GM12878 (cell line): ENCODE measurements at regions not wholly inside any gene's neighbourhood (a gene's known extent, or its start where the extent isn't known, plus 50 kb on each side); places are given as distances from the start of the nearest gene placed in this dataset.

Experiments
- ATAC-seq: fragments of 200-7000 bp; cut with Tn5 transposase; 3 replicates; pipeline ENCODE4 v1.9.1; 2020; ENCODE audit warnings: mild to moderate bottlenecking, moderate library complexity
- BruUV-seq: library from RNA; stranded (reverse); fragments of 400-500 nt; replicated peaks from 2 replicates; lab custom pipeline; 2021; lab: Mats Ljungman, UMichigan
- CTCF ChIA-PET: fragments of 300-600 bp; sonication (Branson Sonifier 250); formaldehyde crosslinking; extraction: SDS; loops from one replicate; lab custom pipeline; 2021; ENCODE audit warnings: inconsistent platforms; lab: Yijun Ruan, JAX
- POLR2A ChIA-PET: fragments of 350-600 bp; formaldehyde crosslinking; extraction: SDS; loops from one replicate; lab custom pipeline; 2021; ENCODE audit warnings: inconsistent platforms; lab: Charles Lee
- RAD21 ChIA-PET: fragments of 300-600 bp; sonication (Branson Sonifier 250); formaldehyde crosslinking; loops from one replicate; lab custom pipeline; 2023; ENCODE audit warnings: antibody characterized with exemption; ENCODE audit not compliant: unreplicated experiment; lab: Charles Lee
- SMC1A ChIA-PET: fragments of 300-600 bp; sonication (Branson Sonifier 250); formaldehyde crosslinking; loops from one replicate; lab custom pipeline; 2023; ENCODE audit not compliant: unreplicated experiment, uncharacterized antibody; lab: Charles Lee
- DNase-seq: peaks from one replicate; pipeline ENCODE4 v3.0.0-alpha.2; 2011; ENCODE audit warnings: low read depth, low spot score
- FAIRE-seq: peaks from 3 replicates; lab custom pipeline; 2011; peaks lifted over from hg19 to GRCh38; lab: Jason Lieb, UNC
- H2AFZ ChIP-seq: 2 replicates; pipeline ENCODE4 v1.6.0; 2011; ENCODE audit warnings: low read depth, low read length, control low read depth; ENCODE audit not compliant: control insufficient read depth
- H3K27ac ChIP-seq: 2 replicates; pipeline ENCODE4 v1.5.1; 2011; ENCODE audit warnings: control low read depth; ENCODE audit not compliant: control insufficient read depth, insufficient read depth
- H3K27me3 ChIP-seq, 2 experiments: replicated peaks in 1 of 2; 2 replicates each; pipeline versions ENCODE4 v1.6.0 to v1.6.1; 2011; ENCODE audit warnings: low read length in 1 of 2; ENCODE audit not compliant: control insufficient read depth in 2 of 2, insufficient read depth in 2 of 2
- H3K36me3 ChIP-seq, 2 experiments: 2 replicates each; pipeline ENCODE4 v1.5.1; 2011; ENCODE audit warnings: low read length in 1 of 2; ENCODE audit not compliant: control insufficient read depth in 2 of 2, insufficient read depth in 2 of 2
- H3K4me1 ChIP-seq: 2 replicates; pipeline ENCODE4 v1.6.1; 2011; ENCODE audit warnings: mild to moderate bottlenecking, low read length, moderate library complexity, mixed read lengths; ENCODE audit not compliant: control insufficient read depth, insufficient read depth
- H3K4me2 ChIP-seq: 2 replicates; pipeline ENCODE4 v1.6.0; 2011; ENCODE audit warnings: control low read depth; ENCODE audit not compliant: control insufficient read depth, insufficient read depth
- H3K4me3 ChIP-seq: fragments of 200-600 bp; sonication (generic); 2 replicates; pipeline ENCODE4 v1.5.1; 2016
- H3K79me2 ChIP-seq: 2 replicates; pipeline ENCODE4 v1.6.0; 2011; ENCODE audit warnings: low read length; ENCODE audit not compliant: control insufficient read depth, insufficient read depth
- H3K9ac ChIP-seq: 2 replicates; pipeline ENCODE4 v1.8.0; 2011; ENCODE audit warnings: low read length, control low read depth, mixed read lengths; ENCODE audit not compliant: control insufficient read depth, insufficient read depth
- H3K9me3 ChIP-seq: replicated peaks from 3 replicates; pipeline ENCODE4 v1.5.1; 2011; ENCODE audit warnings: mild to moderate bottlenecking, low read length; ENCODE audit not compliant: control insufficient read depth, insufficient read depth
- H4K20me1 ChIP-seq: 2 replicates; pipeline ENCODE4 v1.6.0; 2011; ENCODE audit not compliant: control insufficient read depth, insufficient read depth
- ATF7 ChIP-seq: fragments of 450-650 bp; IDR thresholded peaks from 2 replicates; pipeline ENCODE4 v1.6.1; 2016; ENCODE audit warnings: low read depth, mild to moderate bottlenecking
- BRCA1 ChIP-seq: IDR thresholded peaks from 2 replicates; pipeline ENCODE4 v1.6.1; 2011; ENCODE audit warnings: low read depth, low read length, improper control_type of control experiment
- CHD4 ChIP-seq: fragments of 200-600 bp; sonication (generic); IDR thresholded peaks from 2 replicates; pipeline ENCODE4 v1.6.1; 2016; ENCODE audit warnings: mild to moderate bottlenecking
- ESRRA ChIP-seq: IDR thresholded peaks from 2 replicates; pipeline ENCODE4 v1.6.1; 2012; ENCODE audit warnings: mild to moderate bottlenecking, low read length, improper control_type of control experiment
- JUND ChIP-seq: IDR thresholded peaks from 2 replicates; pipeline ENCODE4 v1.6.1; 2012; ENCODE audit warnings: low read depth, mild to moderate bottlenecking, low read length, improper control_type of control experiment, moderate library complexity
- LARP7 ChIP-seq: fragments of 450-650 bp; IDR thresholded peaks from 2 replicates; pipeline ENCODE4 v1.6.1; 2017; ENCODE audit warnings: mild to moderate bottlenecking
- MYB ChIP-seq: fragments of 150-350 bp; IDR thresholded peaks from 2 replicates; pipeline ENCODE4 v1.6.1; 2014; ENCODE audit warnings: mild to moderate bottlenecking, low read depth, low read length, borderline replicate concordance
- NFXL1 ChIP-seq: fragments of 450-650 bp; IDR thresholded peaks from 2 replicates; pipeline ENCODE4 v1.6.1; 2017; ENCODE audit warnings: antibody characterized with exemption, mild to moderate bottlenecking, borderline replicate concordance
- NR2C1 ChIP-seq: fragments of 450-650 bp; IDR thresholded peaks from 2 replicates; pipeline ENCODE4 v1.6.1; 2017; ENCODE audit warnings: antibody characterized with exemption, mild to moderate bottlenecking, moderate library complexity
- RAD51 ChIP-seq: fragments of 450-650 bp; IDR thresholded peaks from 2 replicates; pipeline ENCODE4 v1.6.1; 2016; ENCODE audit warnings: moderate library complexity, mild to moderate bottlenecking, inconsistent platforms
- SMARCA5 ChIP-seq: fragments of 450-650 bp; IDR thresholded peaks from 2 replicates; pipeline ENCODE4 v1.6.1; 2017; ENCODE audit warnings: mild to moderate bottlenecking
- WRNIP1 ChIP-seq: IDR thresholded peaks from 2 replicates; pipeline ENCODE4 v1.6.1; 2011; ENCODE audit warnings: low read depth, low read length, improper control_type of control experiment, borderline replicate concordance
- WGBS: methylation state at CpG from one replicate; pipeline ENCODE4 v1.1.6; 2016; ENCODE audit warnings: low lambda C conversion rate; ENCODE audit not compliant: insufficient replicate concordance, insufficient coverage; ENCODE audit errors: missing lambda C conversion rate; 5-methylcytosine and 5-hydroxymethylcytosine counted together
- in situ Hi-C: fragments of 300-500 bp; cut with MboI; formaldehyde crosslinking; loops from 9 replicates; pipeline ENCODE4 v1.14.3; 2018; ENCODE audit warnings: mixed read lengths
- intact Hi-C: fragments of 100-400 bp; cut with micrococcal nuclease; formaldehyde crosslinking; loops from one replicate; pipeline ENCODE4 v1.14.2; 2022; ENCODE audit not compliant: unreplicated experiment
- TF ChIP-seq, protein P1 (sequence below): fragments of 450-650 bp; IDR thresholded peaks from 2 replicates; pipeline ENCODE4 v1.6.1; 2017; ENCODE audit warnings: borderline replicate concordance
- TF ChIP-seq, protein P2 (sequence below): fragments of 150-350 bp; IDR thresholded peaks from 2 replicates; pipeline ENCODE4 v1.6.1; 2016; ENCODE audit warnings: low read depth, low read length
- TF ChIP-seq, protein P3 (sequence below): fragments of 450-650 bp; IDR thresholded peaks from 2 replicates; pipeline ENCODE4 v1.6.1; 2016; ENCODE audit warnings: mild to moderate bottlenecking

DNA sequence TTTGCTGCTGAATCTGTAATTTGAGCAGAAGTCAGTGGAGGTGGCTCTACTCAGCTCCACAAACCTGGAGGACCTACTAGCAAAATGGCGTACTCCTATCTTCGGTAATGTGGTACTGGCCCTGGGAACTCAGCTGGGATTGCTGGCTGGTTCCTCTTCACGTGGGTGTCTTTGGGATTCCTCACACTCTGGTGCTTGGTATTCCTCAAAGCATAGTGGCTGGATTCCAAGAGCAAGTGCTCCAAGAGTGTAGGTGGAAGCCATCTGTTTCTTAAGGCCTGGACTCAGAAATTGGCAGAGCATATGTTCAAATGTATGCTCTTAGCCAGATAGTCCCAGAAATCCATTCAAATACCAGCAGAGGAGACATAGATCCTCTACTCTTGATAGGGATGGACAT is 281.9 kb upstream of the CDH7 start (continued):
- TF ChIP-seq ESRRA (no peak), LARP7 (no peak), WRNIP1 (no peak), ATF7 (no peak), BRCA1 (no peak), RAD51 (no peak)

DNA sequence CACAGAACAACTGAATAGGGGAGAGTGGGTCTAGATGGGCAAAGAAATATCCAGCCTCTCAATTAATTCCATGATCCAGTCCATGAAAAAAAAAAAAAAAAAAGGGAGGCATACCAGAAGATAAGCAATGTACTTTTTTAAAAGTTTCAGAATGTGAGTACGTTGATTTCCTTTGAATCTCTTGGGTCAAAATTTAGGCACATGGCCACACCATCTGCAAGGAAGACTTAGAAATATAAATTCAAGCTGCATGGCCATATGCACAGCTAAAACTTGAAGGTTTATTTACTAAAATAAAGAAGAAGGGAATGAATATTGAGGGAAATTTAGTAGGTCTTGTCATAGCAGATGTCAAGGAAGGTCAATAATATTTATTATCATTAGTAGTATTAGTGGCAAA is 286.5 kb upstream of the CDH7 start:
- POLR2A ChIA-PET: interaction anchor here (0.7 kb wide), 1 partner anchor 9 kb away, joined by 3 read pairs; no protein-coding TSS in a partner anchor
- ATAC-seq (no peak), DNase-seq (no peak), FAIRE-seq (no peak)
- in situ Hi-C loops: no loop called here
- RAD21 ChIA-PET: no interaction called here
- Histone ChIP-seq H3K79me2 (no peaks in the 10 kb centered on the region), H3K9me3 (no peaks in the 10 kb centered on the region), H2AFZ (no peak overlapping the region), H3K4me1 (no peaks in the 10 kb centered on the region), H3K27me3 (no peaks in the 10 kb centered on the region), H3K27ac (no peak overlapping the region), H4K20me1 (no peaks in the 10 kb centered on the region), H3K4me3 (no peak overlapping the region), H3K36me3 (no peaks in the 10 kb centered on the region), H3K9ac (no peak overlapping the region), H3K4me2 (no peak overlapping the region)
- CTCF ChIA-PET: no interaction called here
- 0% methylated on average over 1 of the region's 1 CpG for WGBS
- intact Hi-C loops: no loop called here
- SMC1A ChIA-PET: no interaction called here
- no TSS peak for BruUV-seq
- no peak for TF ChIP-seq SMARCA5
- no peak for TF ChIP-seq NFXL1
- TF ChIP-seq, protein P1, sequence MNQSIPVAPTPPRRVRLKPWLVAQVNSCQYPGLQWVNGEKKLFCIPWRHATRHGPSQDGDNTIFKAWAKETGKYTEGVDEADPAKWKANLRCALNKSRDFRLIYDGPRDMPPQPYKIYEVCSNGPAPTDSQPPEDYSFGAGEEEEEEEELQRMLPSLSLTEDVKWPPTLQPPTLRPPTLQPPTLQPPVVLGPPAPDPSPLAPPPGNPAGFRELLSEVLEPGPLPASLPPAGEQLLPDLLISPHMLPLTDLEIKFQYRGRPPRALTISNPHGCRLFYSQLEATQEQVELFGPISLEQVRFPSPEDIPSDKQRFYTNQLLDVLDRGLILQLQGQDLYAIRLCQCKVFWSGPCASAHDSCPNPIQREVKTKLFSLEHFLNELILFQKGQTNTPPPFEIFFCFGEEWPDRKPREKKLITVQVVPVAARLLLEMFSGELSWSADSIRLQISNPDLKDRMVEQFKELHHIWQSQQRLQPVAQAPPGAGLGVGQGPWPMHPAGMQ: no peak
- TF ChIP-seq, protein P2, sequence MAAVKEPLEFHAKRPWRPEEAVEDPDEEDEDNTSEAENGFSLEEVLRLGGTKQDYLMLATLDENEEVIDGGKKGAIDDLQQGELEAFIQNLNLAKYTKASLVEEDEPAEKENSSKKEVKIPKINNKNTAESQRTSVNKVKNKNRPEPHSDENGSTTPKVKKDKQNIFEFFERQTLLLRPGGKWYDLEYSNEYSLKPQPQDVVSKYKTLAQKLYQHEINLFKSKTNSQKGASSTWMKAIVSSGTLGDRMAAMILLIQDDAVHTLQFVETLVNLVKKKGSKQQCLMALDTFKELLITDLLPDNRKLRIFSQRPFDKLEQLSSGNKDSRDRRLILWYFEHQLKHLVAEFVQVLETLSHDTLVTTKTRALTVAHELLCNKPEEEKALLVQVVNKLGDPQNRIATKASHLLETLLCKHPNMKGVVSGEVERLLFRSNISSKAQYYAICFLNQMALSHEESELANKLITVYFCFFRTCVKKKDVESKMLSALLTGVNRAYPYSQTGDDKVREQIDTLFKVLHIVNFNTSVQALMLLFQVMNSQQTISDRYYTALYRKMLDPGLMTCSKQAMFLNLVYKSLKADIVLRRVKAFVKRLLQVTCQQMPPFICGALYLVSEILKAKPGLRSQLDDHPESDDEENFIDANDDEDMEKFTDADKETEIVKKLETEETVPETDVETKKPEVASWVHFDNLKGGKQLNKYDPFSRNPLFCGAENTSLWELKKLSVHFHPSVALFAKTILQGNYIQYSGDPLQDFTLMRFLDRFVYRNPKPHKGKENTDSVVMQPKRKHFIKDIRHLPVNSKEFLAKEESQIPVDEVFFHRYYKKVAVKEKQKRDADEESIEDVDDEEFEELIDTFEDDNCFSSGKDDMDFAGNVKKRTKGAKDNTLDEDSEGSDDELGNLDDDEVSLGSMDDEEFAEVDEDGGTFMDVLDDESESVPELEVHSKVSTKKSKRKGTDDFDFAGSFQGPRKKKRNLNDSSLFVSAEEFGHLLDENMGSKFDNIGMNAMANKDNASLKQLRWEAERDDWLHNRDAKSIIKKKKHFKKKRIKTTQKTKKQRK: no peak
- no peak for TF ChIP-seq NR2C1
- no peak for TF ChIP-seq MYB
- TF ChIP-seq, protein P3, sequence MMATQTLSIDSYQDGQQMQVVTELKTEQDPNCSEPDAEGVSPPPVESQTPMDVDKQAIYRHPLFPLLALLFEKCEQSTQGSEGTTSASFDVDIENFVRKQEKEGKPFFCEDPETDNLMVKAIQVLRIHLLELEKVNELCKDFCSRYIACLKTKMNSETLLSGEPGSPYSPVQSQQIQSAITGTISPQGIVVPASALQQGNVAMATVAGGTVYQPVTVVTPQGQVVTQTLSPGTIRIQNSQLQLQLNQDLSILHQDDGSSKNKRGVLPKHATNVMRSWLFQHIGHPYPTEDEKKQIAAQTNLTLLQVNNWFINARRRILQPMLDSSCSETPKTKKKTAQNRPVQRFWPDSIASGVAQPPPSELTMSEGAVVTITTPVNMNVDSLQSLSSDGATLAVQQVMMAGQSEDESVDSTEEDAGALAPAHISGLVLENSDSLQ: no peak
- TF ChIP-seq CHD4: no peak
- no peak for TF ChIP-seq JUND
